ENCODE measurements at regions not wholly inside any gene's neighbourhood (a gene's known extent, or its start where the extent isn't known, plus 50 kb on each side); places are given as distances from the start of the nearest gene placed in this dataset.

GRCh38 chr18:40501026-40501425, 1454.0 kb upstream of the PIK3C3 start:
- DNase-seq, result no peak

DNA sequence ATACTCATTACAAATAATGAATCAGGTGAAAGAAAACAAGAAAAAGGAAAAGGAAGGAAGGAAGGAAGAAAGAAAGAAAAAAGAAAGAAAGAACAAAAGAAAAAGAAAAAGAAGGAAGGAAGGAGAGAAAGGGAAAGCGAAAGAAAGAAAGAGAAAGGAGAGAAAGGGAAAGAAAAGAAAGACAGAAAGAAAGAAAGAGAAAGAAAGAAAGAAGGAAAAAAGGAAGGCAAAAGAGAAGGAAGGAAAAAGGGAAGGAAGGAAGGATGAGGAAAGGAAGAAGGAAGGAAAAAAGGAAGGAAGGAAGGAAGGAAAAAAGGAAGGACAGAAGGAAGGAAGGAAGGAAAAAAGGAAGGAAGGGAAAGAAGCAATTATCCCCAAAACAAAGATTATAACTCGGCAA, 1460.4 kb upstream of the PIK3C3 start:
- no peak for DNase-seq

DNA sequence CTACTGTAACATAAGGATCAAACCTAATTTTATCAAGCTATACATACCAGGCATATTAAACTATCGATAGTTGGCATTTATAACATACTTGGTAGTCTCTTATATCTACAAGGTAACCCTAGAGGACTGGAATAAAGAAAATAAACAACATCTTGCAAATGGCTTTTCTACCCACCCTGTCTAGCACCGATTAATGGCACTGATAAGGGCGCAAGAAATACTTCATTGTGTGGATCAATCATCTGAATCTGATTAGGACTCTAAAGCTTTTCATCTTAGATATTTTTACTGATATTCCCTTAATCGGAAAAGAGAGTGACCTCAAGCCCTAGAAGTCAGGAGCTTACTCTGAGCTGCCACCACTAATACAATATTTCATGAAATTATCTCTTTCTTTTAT, 1461.7 kb upstream of the PIK3C3 start:
- DNase-seq, result no peak

DNA sequence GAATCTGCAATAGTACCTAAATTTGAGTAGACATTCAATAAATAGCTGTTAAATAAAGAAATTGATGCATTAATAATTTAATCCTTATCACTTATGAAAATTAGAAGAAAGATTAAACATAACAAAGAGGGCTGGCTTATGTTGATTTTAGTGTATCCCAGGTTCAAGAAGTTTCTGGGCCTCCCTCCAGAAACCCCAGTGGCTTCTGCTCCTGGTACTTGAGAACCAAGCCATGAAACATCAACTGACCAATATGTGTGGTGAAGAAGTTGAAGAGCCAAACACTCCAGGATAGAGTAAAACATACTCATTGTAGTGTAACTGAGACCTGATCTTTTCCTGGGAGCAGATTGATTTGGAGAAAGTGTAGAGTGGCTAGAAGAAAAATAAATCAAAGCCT, 1465.7 kb upstream of the PIK3C3 start:
- DNase-seq, result no peak

DNA sequence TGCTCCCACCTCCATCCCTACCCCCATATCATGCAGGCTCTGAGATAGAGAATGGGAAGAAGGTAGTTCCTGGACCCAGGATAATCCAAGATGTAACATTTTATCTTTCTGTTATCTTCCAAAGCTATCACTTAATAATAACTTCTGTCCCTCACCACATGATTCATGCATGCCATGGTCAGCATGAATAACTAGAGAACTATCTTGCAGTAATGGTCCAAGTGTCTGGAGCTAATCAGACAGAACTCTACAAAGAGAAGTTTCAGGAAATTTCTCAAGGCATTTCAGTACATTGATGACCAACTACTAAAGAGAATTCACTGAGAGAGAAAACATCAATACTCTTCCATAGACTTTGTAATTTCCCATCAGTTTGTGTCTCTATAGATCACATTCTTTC, 1469.7 kb upstream of the PIK3C3 start:
- DNase-seq, result no peak

- no peak for DNase-seq
Measured at GRCh38 chr18:40473221-40474029, 1481.6 kb upstream of the PIK3C3 start.

- no peak for DNase-seq
Measured at GRCh38 chr18:40470723-40471122, 1484.3 kb upstream of the PIK3C3 start.

DNA sequence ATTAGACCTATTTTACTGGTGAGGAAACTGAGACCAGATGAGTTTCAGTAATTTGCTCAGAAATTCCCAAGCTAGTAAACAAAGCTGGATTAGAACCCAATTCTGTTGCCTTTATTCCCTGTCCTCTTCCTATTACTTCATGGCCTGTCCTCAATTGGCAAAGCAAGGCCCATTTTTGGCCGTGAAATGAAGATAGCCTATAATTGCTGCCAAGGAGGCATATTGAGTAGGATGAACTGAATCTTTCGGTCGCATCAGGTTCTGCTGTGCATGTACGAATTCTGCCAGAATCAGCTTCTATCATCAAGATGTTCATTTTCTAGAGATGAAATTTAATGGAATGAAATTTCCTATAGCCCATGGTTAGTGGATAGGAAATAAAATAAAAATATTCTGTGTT, 1485.2 kb upstream of the PIK3C3 start:
- DNase-seq, result no peak

GRCh38 chr18:40469316-40469715, 1485.7 kb upstream of the PIK3C3 start:
- DNase-seq, result peak; percentile 54

DNA sequence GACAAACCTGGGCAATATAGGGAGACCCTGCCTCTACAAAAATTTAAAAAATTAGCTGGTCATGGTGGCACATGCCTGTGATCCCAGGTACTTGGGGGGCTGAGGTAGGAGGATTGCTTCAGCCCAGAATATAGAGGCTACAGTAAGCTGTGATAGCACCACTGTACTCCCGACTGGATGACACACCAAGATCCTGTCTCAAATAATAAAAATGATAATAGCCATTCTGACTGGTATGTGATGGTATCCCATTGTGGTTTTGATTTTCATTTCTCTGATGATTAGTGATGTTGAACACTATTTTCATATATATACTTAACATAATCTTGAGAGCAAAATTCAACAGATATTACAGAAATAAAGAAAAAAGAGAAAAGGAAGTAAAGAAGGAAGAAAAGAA, 1491.0 kb upstream of the PIK3C3 start:
- DNase-seq, result no peak

DNA sequence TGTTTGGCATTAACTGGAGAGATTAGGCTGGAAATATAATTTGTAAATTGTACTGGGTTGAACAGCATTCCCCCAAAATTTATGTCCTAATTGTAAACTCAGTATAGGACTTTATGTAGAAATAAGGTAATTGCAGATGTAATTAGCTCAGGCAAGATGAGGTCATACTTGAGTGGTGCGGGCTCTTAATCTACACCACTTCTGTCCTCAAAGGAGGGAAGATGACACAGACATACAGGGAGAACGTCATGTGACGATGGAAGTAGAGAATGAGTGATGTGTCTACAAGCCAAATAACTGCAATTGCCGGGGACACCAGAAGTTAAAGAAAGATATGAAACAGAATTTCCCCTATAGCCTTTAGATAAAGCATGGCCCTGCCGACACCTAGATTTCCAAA, 1501.1 kb upstream of the PIK3C3 start:
- DNase-seq, result no peak

DNA sequence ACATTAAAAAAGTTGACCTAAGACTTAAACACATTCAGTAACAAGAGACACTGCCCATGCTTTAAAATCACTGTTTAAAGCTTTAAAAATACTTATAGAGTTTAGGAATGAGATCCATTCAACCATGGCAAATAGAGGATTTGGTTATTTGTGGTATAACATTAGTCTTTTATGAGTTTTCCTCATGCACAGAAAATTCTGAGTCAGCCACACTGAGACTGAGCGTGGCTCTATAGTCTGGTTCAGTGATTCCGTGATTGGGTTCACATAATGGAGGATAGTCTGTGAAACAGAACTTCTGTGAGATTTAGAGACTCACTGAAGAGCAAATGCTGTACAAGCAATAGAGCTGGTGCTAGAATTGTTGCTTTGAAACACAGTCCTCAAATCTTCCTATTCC, 1502.4 kb upstream of the PIK3C3 start:
- DNase-seq, result no peak

- no peak for DNase-seq
Measured at GRCh38 chr18:40450751-40451150, 1504.3 kb upstream of the PIK3C3 start.

DNA sequence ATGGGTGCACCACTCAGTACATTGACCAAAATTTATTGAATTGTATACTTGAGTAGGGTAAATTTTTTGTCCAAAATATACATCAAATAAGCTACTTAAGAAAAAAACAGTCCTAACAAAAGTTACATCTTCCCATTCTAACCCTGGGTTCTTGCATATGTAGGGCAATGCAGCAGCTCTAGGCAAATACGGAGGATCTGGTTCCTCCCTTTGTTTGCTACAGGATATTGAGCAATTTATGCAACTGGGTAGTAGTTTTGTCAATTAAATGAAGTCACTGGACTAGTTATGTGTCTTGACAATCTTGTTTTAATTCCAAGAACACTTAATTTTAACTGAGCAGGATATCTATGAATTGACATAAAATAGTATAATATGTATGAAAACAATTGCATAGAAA, 1507.2 kb upstream of the PIK3C3 start:
- no peak for DNase-seq

- DNase-seq, result no peak
Measured at GRCh38 chr18:40440088-40440487, 1514.9 kb upstream of the PIK3C3 start.

DNA sequence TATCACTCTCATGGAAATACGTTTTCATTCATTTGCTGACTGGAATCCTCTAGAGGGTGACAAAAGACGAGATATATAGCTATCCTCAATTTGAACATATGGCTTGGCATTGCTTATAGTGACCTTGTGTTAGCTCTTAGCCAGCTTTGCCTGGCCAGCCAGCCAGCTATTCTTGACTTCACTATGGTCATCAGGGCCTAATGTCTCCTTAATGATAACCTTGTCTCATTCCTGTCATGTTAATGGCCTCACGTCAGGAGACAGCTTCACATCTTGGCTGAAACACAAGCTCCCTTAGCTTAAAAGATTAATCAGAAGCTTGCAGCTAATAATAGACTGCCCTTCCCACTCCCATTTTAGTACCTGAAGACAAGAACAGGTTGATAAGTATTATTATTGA, 1517.5 kb upstream of the PIK3C3 start:
- no peak for DNase-seq

DNA sequence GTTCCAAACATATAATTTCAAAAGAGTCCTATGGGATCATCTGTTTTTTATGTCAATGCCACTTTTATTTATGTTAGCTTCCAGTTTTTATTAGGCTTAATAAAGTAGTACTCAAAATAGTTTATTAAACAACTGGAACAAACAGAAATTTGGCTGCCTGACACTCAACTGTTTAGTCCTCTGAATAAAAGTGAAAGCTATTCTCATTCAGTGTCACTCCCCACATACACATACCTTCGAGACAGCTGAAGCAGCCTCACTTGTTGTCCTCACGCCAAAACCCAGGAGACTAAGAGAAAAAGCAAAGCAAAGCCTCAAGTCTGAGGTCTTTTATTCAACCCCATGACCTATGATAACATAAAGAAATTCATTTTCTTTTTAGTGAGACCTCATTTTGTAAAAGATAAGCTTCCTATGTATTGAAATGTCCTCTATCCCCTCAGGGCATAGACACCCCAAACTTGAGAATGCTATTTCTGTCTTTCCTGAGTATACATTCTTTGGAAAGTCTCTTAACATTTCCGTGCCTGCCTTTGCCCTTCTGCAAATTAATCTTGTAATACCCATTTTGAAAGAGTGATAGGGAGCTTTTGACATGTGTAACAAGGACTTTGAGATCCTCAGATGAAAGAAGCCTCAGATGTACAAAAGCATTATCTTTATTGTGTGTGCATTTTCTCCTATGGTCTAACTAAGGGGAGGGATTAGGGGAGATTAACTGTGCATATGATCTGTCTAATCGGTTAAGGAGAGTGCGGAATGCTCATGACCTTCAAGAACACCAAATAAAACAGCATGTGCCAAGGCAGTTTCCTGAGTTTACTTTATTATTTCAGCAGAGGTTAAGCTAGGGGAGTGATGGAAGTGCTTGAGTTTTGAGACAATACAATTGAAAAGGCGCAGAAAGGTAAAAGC, 1523.7 kb upstream of the PIK3C3 start:
- no peak for DNase-seq

GRCh38 chr18:40423291-40423690, 1531.7 kb upstream of the PIK3C3 start:
- no peak for DNase-seq

- no peak for DNase-seq
Measured at GRCh38 chr18:40420675-40421074, 1534.4 kb upstream of the PIK3C3 start.

DNA sequence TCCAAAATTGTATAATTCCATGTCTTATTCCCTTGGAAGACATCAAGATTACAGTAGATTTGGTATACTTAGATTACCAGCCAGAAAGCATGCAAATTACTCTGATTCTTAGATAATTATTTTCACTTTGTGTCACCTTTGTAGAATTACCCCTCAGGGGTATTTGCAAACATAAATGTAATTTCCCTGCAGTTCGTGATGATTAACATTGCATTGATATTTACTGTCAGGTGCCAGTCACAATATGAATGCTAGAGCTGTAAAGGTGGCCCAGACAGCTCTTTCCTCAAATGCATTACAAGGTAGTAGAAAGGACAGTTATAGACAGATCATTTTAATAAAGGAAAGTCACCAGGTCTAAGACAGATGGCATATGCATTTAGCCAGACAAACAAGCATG, 1537.5 kb upstream of the PIK3C3 start:
- DNase-seq, result no peak

- DNase-seq, result no peak
Measured at GRCh38 chr18:40415821-40416220, 1539.2 kb upstream of the PIK3C3 start.

- DNase-seq, result no peak
Measured at GRCh38 chr18:40415176-40415791, 1539.8 kb upstream of the PIK3C3 start.

- peak; percentile 5 for DNase-seq
Measured at GRCh38 chr18:40414155-40414754, 1540.8 kb upstream of the PIK3C3 start.

All from hindlimb muscle (tissue), 1 donor.